ENCODE measurements at regions not wholly inside any gene's neighbourhood (a gene's known extent, or its start where the extent isn't known, plus 50 kb on each side); places are given as distances from the start of the nearest gene placed in this dataset.

DNA sequence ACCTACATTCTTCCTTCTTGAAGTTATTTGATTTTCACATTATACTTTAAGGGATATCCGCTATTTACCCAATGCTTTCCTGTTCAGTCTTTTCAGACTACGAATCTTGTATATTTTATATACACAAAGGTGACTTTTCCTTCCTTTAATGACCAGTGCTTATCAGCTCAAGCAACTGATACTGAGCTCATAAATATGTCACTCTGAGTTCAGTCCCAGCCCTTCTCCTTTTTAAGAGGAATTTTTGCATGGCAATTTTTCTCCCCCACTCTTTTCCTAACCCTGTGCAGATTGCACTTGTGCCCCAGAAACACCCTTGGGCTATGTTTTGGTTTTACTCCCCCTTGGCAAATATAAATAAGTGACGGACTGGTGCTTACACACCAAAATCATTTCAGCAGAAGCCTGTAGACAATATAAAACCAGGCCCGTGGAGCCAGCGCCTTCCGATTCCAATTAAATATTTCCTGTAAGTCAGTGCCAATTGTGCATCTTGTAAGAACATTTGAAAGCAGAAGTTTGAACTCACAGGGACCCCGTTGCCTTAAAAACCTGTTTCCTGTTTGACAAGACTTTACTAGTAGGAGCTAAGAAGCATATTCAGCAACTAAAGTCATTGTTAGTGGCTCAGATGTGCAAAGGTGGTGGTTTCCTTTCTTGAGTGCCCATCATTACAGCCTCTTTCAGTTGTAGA is 66.3 kb upstream of the GATA6 start:
- TF ChIP-seq, protein P1, sequence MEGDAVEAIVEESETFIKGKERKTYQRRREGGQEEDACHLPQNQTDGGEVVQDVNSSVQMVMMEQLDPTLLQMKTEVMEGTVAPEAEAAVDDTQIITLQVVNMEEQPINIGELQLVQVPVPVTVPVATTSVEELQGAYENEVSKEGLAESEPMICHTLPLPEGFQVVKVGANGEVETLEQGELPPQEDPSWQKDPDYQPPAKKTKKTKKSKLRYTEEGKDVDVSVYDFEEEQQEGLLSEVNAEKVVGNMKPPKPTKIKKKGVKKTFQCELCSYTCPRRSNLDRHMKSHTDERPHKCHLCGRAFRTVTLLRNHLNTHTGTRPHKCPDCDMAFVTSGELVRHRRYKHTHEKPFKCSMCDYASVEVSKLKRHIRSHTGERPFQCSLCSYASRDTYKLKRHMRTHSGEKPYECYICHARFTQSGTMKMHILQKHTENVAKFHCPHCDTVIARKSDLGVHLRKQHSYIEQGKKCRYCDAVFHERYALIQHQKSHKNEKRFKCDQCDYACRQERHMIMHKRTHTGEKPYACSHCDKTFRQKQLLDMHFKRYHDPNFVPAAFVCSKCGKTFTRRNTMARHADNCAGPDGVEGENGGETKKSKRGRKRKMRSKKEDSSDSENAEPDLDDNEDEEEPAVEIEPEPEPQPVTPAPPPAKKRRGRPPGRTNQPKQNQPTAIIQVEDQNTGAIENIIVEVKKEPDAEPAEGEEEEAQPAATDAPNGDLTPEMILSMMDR (conservative IDR thresholded peaks at IDR 0.05; ENCODE audit: low read depth, low read length) = no peak
- TF ChIP-seq EZH2 (IDR thresholded peaks at IDR 0.05; ENCODE audit: low read length, unreplicated experiment) (no peak), EZH2phosphoT487 (IDR thresholded peaks at IDR 0.05; ENCODE audit: borderline replicate concordance, low read length) (no peak)
